ENCODE measurements at regions not wholly inside any gene's neighbourhood (a gene's known extent, or its start where the extent isn't known, plus 50 kb on each side); places are given as distances from the start of the nearest gene placed in this dataset.

GRCh38 chr9:81489046-81489445, 200.3 kb downstream of the TLE1 start:
- Histone ChIP-seq H3K4me3 (no peak overlapping the region), H3K4me1 (no peaks in the 10 kb centered on the region), H3K27ac (no peak overlapping the region), H3K27me3 (no peaks in the 10 kb centered on the region), H3K36me3 (no peaks in the 10 kb centered on the region), H3K9me3 (no peaks in the 10 kb centered on the region)
- DNase-seq (no peak), ATAC-seq (no peak)
- intact Hi-C loops (cut with DNase I): no loop called here
- WGBS, 4 donors: 85 to 96% (median 92%) methylated on average over 1 of the region's 1 CpG
- TF ChIP-seq CTCF (IDR thresholded peaks at IDR 0.05) (no peak), POLR2A (IDR thresholded peaks at IDR 0.05) (no peak)

- Histone ChIP-seq H3K27ac (no peak overlapping the region), H3K4me3 (no peak overlapping the region), H3K36me3 (no peaks in the 10 kb centered on the region), H3K27me3 (no peaks in the 10 kb centered on the region), H3K9me3 (peaks cover 0 to 11% (median 0%) of the 10 kb centered on the region in 12 donors), H3K4me1 (peaks cover 0 to 4% (median 0%) of the 10 kb centered on the region in 12 donors)
- 80 to 85% (median 83%) methylated on average over 6 of the region's 6 CpGs for WGBS, 4 donors
- DNase-seq: no peak
- no peak for ATAC-seq
- TF ChIP-seq POLR2A (IDR thresholded peaks at IDR 0.05): no peak
- no peak for TF ChIP-seq CTCF (IDR thresholded peaks at IDR 0.05)
- intact Hi-C loops (cut with DNase I): loop anchor here in 1 of 10 donors (5.0 kb wide), 1 partner anchor 676 kb away; no protein-coding TSS in a partner anchor
Measured at GRCh38 chr9:81480828-81481604, 208.3 kb downstream of the TLE1 start.

- Histone ChIP-seq H3K4me3 (no peak overlapping the region), H3K27ac (no peak overlapping the region), H3K9me3 (peaks cover 0 to 11% (median 0%) of the 10 kb centered on the region in 12 donors), H3K27me3 (no peaks in the 10 kb centered on the region), H3K4me1 (peaks cover 0 to 4% (median 0%) of the 10 kb centered on the region in 12 donors), H3K36me3 (no peaks in the 10 kb centered on the region)
- WGBS, 4 donors: 70 to 90% (median 77%) methylated on average over 2 of the region's 2 CpGs
- DNase-seq (no peak), ATAC-seq (no peak)
- intact Hi-C loops (cut with DNase I): no loop called here
- TF ChIP-seq POLR2A (IDR thresholded peaks at IDR 0.05) (no peak), CTCF (IDR thresholded peaks at IDR 0.05) (no peak)
Measured at GRCh38 chr9:81479573-81479972, 209.8 kb downstream of the TLE1 start.

GRCh38 chr9:81477669-81478068, 211.7 kb downstream of the TLE1 start:
- TF ChIP-seq CTCF (IDR thresholded peaks at IDR 0.05) (no peak), POLR2A (IDR thresholded peaks at IDR 0.05) (no peak)
- ATAC-seq (no peak), DNase-seq (no peak)
- Histone ChIP-seq H3K4me1 (peaks cover 0 to 4% (median 0%) of the 10 kb centered on the region in 12 donors), H3K27ac (no peak overlapping the region), H3K36me3 (no peaks in the 10 kb centered on the region), H3K27me3 (no peaks in the 10 kb centered on the region), H3K4me3 (no peak overlapping the region), H3K9me3 (peaks cover 0 to 11% (median 0%) of the 10 kb centered on the region in 12 donors)
- intact Hi-C loops (cut with DNase I): no loop called here
- 84 to 92% (median 89%) methylated on average over 2 of the region's 2 CpGs for WGBS, 4 donors
